ENCODE measurements at regions not wholly inside any gene's neighbourhood (a gene's known extent, or its start where the extent isn't known, plus 50 kb on each side); places are given as distances from the start of the nearest gene placed in this dataset.

DNA sequence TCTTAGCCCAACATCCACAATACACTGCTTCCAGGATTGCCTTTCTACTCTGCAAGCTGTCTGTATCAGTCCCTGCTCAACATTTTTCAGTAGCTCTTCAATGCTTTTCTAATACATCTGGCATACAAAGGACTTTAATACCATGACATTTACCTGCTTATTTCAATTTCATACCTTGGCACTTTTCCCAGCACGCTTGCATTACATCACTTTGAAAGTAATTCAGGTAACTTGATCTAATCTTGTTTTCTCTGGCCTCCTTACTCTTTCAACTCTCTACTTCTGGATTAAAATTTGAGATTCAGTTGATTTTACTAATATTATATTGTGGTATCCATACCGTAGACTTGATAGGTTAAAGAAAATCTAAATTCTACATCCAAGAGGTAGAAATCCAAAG is 103.0 kb downstream of the PTGS2 start:
- DNase-seq (ENCODE audit: low read depth) = no peak
- TF ChIP-seq CTCF (IDR thresholded peaks at IDR 0.05; ENCODE audit: low read depth, low read length) = no peak
- no peak for TF ChIP-seq POLR2A (IDR thresholded peaks at IDR 0.05; ENCODE audit: extremely low read depth, insufficient read length)
- TF ChIP-seq MAX (IDR thresholded peaks at IDR 0.05; ENCODE audit: low read depth, low read length) = no peak
- no peak for TF ChIP-seq MYC (IDR thresholded peaks at IDR 0.05; ENCODE audit: low read depth, low read length)
- no peak overlapping the region for H3K4me3 ChIP-seq (ENCODE audit: low read depth, low read length)

GRCh38 chr1:186575348-186575747 is 104.9 kb downstream of the PTGS2 start:
- no peak overlapping the region for H3K4me3 ChIP-seq (ENCODE audit: low read depth, low read length)
- no peak for TF ChIP-seq CTCF (IDR thresholded peaks at IDR 0.05; ENCODE audit: low read depth, low read length)
- TF ChIP-seq MYC (IDR thresholded peaks at IDR 0.05; ENCODE audit: low read depth, low read length) = no peak
- no peak for TF ChIP-seq POLR2A (IDR thresholded peaks at IDR 0.05; ENCODE audit: extremely low read depth, insufficient read length)
- no peak for TF ChIP-seq MAX (IDR thresholded peaks at IDR 0.05; ENCODE audit: low read depth, low read length)
- DNase-seq (ENCODE audit: low read depth) = peak; percentile 11

GRCh38 chr1:186574926-186575325 is 105.3 kb downstream of the PTGS2 start:
- no peak overlapping the region for H3K4me3 ChIP-seq (ENCODE audit: low read depth, low read length)
- TF ChIP-seq CTCF (IDR thresholded peaks at IDR 0.05; ENCODE audit: low read depth, low read length) (no peak), MYC (IDR thresholded peaks at IDR 0.05; ENCODE audit: low read depth, low read length) (no peak), MAX (IDR thresholded peaks at IDR 0.05; ENCODE audit: low read depth, low read length) (no peak), POLR2A (IDR thresholded peaks at IDR 0.05; ENCODE audit: extremely low read depth, insufficient read length) (no peak)
- no peak for DNase-seq (ENCODE audit: low read depth)

GRCh38 chr1:186572509-186572908 is 107.7 kb downstream of the PTGS2 start:
- TF ChIP-seq POLR2A (IDR thresholded peaks at IDR 0.05; ENCODE audit: extremely low read depth, insufficient read length) (no peak), MYC (IDR thresholded peaks at IDR 0.05; ENCODE audit: low read depth, low read length) (no peak), MAX (IDR thresholded peaks at IDR 0.05; ENCODE audit: low read depth, low read length) (no peak), CTCF (IDR thresholded peaks at IDR 0.05; ENCODE audit: low read depth, low read length) (no peak)
- no peak for DNase-seq (ENCODE audit: low read depth)

GRCh38 chr1:186571771-186572170 is 108.5 kb downstream of the PTGS2 start:
- no peak for DNase-seq (ENCODE audit: low read depth)
- no peak overlapping the region for H3K4me3 ChIP-seq (ENCODE audit: low read depth, low read length)
- TF ChIP-seq MYC (IDR thresholded peaks at IDR 0.05; ENCODE audit: low read depth, low read length) (no peak), MAX (IDR thresholded peaks at IDR 0.05; ENCODE audit: low read depth, low read length) (no peak), POLR2A (IDR thresholded peaks at IDR 0.05; ENCODE audit: extremely low read depth, insufficient read length) (no peak), CTCF (IDR thresholded peaks at IDR 0.05; ENCODE audit: low read depth, low read length) (no peak)

More at GRCh38 chr1:186572509-186572908, 107.7 kb downstream of the PTGS2 start:
- H3K4me3 ChIP-seq (ENCODE audit: low read depth, low read length) = no peak overlapping the region

- DNase-seq (ENCODE audit: low read depth) = no peak
- TF ChIP-seq POLR2A (IDR thresholded peaks at IDR 0.05; ENCODE audit: extremely low read depth, insufficient read length) = no peak
- TF ChIP-seq MAX (IDR thresholded peaks at IDR 0.05; ENCODE audit: low read depth, low read length) = no peak
- TF ChIP-seq CTCF (IDR thresholded peaks at IDR 0.05; ENCODE audit: low read depth, low read length) = no peak
- TF ChIP-seq MYC (IDR thresholded peaks at IDR 0.05; ENCODE audit: low read depth, low read length) = no peak
- no peak overlapping the region for H3K4me3 ChIP-seq (ENCODE audit: low read depth, low read length)
These were observed 108.9 kb upstream of the PDC start for GRCh38 chr1:186569856-186570255.

Data from NB4 (cell line).